ENCODE measurements at regions not wholly inside any gene's neighbourhood (a gene's known extent, or its start where the extent isn't known, plus 50 kb on each side); places are given as distances from the start of the nearest gene placed in this dataset.

DNA sequence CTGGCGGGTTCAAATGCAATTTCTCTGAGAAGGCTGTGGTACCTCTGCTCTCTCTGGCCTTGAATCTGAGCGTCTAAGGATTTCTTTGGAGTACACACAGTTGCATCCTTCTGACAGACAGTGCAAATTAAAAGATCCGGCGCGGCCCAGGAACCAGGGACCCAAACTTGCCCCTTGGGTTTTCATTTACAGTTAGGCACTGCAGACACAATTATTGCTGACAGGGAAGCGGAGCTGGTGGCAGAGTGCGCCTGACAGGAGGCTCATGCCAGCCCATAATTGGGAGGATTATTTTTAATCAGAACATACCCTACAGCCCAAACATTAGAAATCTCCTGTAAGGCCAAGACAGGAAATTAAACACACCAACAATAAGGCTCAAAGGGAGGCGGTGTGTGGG is 1023.4 kb upstream of the RBFOX1 start:
- H3K9ac ChIP-seq (ENCODE audit: control insufficient read depth, extremely low read depth, insufficient read depth, low read length) = no peak overlapping the region
- H3K4me3 ChIP-seq (ENCODE audit: control insufficient read depth in 2 of 3, extremely low read depth in 1 of 3, insufficient read depth in 2 of 3, low read depth in 1 of 3, low read length in 3 of 3) = no peak overlapping the region
- no peaks in the 10 kb centered on the region for H4K20me1 ChIP-seq (ENCODE audit: control insufficient read depth, extremely low read depth, insufficient read depth, low read length)
- FAIRE-seq (no peak), DNase-seq (ENCODE audit: low read depth, low spot score) (no peak)
- H3K4me2 ChIP-seq (ENCODE audit: control insufficient read depth, extremely low read depth, insufficient read depth, low read depth, low read length) = no peak overlapping the region
- dilution Hi-C loops (cut with MboI; ENCODE audit: extremely low pct_ligation_motif_present, low sequenced_read_pairs) = no loop called here
- no peaks in the 10 kb centered on the region for H3K79me2 ChIP-seq (ENCODE audit: control insufficient read depth, insufficient read depth, low read length)
- H3K27ac ChIP-seq (ENCODE audit: control insufficient read depth, insufficient read depth, low read length) = no peak overlapping the region
- no peaks in the 10 kb centered on the region for H3K4me1 ChIP-seq (ENCODE audit: control insufficient read depth, extremely low read depth, insufficient read depth, low read length)
- no peaks in the 10 kb centered on the region for H3K36me3 ChIP-seq (ENCODE audit: control insufficient read depth in 2 of 2, extremely low read depth in 1 of 2, insufficient read depth in 2 of 2, low read length in 2 of 2)
- H3K9me1 ChIP-seq (ENCODE audit: control insufficient read depth, extremely low read depth, insufficient read depth, low read length) = no peaks in the 10 kb centered on the region
- TF ChIP-seq, protein P1, sequence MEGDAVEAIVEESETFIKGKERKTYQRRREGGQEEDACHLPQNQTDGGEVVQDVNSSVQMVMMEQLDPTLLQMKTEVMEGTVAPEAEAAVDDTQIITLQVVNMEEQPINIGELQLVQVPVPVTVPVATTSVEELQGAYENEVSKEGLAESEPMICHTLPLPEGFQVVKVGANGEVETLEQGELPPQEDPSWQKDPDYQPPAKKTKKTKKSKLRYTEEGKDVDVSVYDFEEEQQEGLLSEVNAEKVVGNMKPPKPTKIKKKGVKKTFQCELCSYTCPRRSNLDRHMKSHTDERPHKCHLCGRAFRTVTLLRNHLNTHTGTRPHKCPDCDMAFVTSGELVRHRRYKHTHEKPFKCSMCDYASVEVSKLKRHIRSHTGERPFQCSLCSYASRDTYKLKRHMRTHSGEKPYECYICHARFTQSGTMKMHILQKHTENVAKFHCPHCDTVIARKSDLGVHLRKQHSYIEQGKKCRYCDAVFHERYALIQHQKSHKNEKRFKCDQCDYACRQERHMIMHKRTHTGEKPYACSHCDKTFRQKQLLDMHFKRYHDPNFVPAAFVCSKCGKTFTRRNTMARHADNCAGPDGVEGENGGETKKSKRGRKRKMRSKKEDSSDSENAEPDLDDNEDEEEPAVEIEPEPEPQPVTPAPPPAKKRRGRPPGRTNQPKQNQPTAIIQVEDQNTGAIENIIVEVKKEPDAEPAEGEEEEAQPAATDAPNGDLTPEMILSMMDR (optimal IDR thresholded peaks at IDR 0.05 in 1 of 3, IDR thresholded peaks at IDR 0.05 in 1 of 3, conservative IDR thresholded peaks at IDR 0.05 in 1 of 3; ENCODE audit: extremely low read depth in 1 of 3, insufficient read depth in 2 of 3, low read length in 3 of 3) = no peak
- TF ChIP-seq EZH2 (IDR thresholded peaks at IDR 0.05; ENCODE audit: low read length) = no peak
- no peak overlapping the region for H2AFZ ChIP-seq (ENCODE audit: control insufficient read depth, low read length)
- no peaks in the 10 kb centered on the region for H3K27me3 ChIP-seq (ENCODE audit: control insufficient read depth, extremely low read depth, insufficient read depth, low read length)
- peaks cover 1% of the 10 kb centered on the region for H3K9me3 ChIP-seq (ENCODE audit: control insufficient read depth, low read depth, low read length)

DNA sequence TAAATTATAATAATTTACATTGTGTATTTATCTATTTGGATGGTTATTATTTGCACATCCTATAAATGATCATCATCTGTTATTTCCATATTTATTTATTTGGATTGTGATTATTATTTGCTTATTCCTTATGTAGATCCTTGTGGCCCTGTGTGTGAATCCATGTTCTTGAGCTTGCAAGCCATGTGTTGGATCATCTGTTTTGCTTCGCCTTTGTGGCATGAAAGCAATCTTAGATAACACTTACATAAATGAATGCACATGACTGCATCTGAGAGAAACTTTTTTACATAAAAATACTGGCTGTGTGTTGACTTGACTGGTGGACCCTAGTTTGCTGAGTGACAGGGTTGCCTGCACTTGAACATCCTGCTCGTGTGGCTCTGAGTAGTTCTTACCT is 1024.5 kb upstream of the RBFOX1 start:
- Histone ChIP-seq H3K27ac (ENCODE audit: control insufficient read depth, insufficient read depth, low read length) (no peak overlapping the region), H3K4me2 (ENCODE audit: control insufficient read depth, extremely low read depth, insufficient read depth, low read depth, low read length) (no peak overlapping the region), H2AFZ (ENCODE audit: control insufficient read depth, low read length) (no peak overlapping the region), H3K9ac (ENCODE audit: control insufficient read depth, extremely low read depth, insufficient read depth, low read length) (no peak overlapping the region), H3K9me1 (ENCODE audit: control insufficient read depth, extremely low read depth, insufficient read depth, low read length) (no peaks in the 10 kb centered on the region), H3K27me3 (ENCODE audit: control insufficient read depth, extremely low read depth, insufficient read depth, low read length) (no peaks in the 10 kb centered on the region), H3K79me2 (ENCODE audit: control insufficient read depth, insufficient read depth, low read length) (no peaks in the 10 kb centered on the region), H3K36me3 (ENCODE audit: control insufficient read depth in 2 of 2, extremely low read depth in 1 of 2, insufficient read depth in 2 of 2, low read length in 2 of 2) (no peaks in the 10 kb centered on the region), H4K20me1 (ENCODE audit: control insufficient read depth, extremely low read depth, insufficient read depth, low read length) (no peaks in the 10 kb centered on the region), H3K4me1 (ENCODE audit: control insufficient read depth, extremely low read depth, insufficient read depth, low read length) (no peaks in the 10 kb centered on the region), H3K9me3 (ENCODE audit: control insufficient read depth, low read depth, low read length) (peaks cover 2% of the 10 kb centered on the region), H3K4me3 (ENCODE audit: control insufficient read depth in 2 of 3, extremely low read depth in 1 of 3, insufficient read depth in 2 of 3, low read depth in 1 of 3, low read length in 3 of 3) (no peak overlapping the region)
- no peak for FAIRE-seq
- no peak for DNase-seq (ENCODE audit: low read depth, low spot score)
- dilution Hi-C loops (cut with MboI; ENCODE audit: extremely low pct_ligation_motif_present, low sequenced_read_pairs) = no loop called here
- TF ChIP-seq, protein P1 (optimal IDR thresholded peaks at IDR 0.05 in 1 of 3, IDR thresholded peaks at IDR 0.05 in 1 of 3, conservative IDR thresholded peaks at IDR 0.05 in 1 of 3; ENCODE audit: extremely low read depth in 1 of 3, insufficient read depth in 2 of 3, low read length in 3 of 3) = no peak
- no peak for TF ChIP-seq EZH2 (IDR thresholded peaks at IDR 0.05; ENCODE audit: low read length)

All from keratinocyte (primary cell).